ENCODE measurements at regions not wholly inside any gene's neighbourhood (a gene's known extent, or its start where the extent isn't known, plus 50 kb on each side); places are given as distances from the start of the nearest gene placed in this dataset.

- H3K27me3 Mint-ChIP-seq (ENCODE audit: unreplicated experiment): peaks cover 1% of the 10 kb centered on the region
- no peak for DNase-seq
Observed at GRCh38 chr12:114269153-114269552, 136.8 kb downstream of the TBX5 start.

GRCh38 chr12:114266536-114266935 lies 139.4 kb downstream of the TBX5 start:
- no peak for TF ChIP-seq CTCF (IDR thresholded peaks at IDR 0.05; ENCODE audit: partially characterized antibody, unreplicated experiment)
- no peaks in the 10 kb centered on the region for H3K9me3 Mint-ChIP-seq (ENCODE audit: unreplicated experiment)
- H3K27ac Mint-ChIP-seq (ENCODE audit: unreplicated experiment): no peak overlapping the region
- no peak overlapping the region for H3K4me3 Mint-ChIP-seq (ENCODE audit: unreplicated experiment)
- H3K4me1 Mint-ChIP-seq (ENCODE audit: low read depth, unreplicated experiment): peaks cover 13% of the 10 kb centered on the region
- no peaks in the 10 kb centered on the region for H3K27me3 Mint-ChIP-seq (ENCODE audit: unreplicated experiment)
- H3K36me3 Mint-ChIP-seq (ENCODE audit: unreplicated experiment): no peaks in the 10 kb centered on the region
- no peak for DNase-seq

More at GRCh38 chr12:114269153-114269552, 136.8 kb downstream of the TBX5 start:
- Mint-ChIP-seq H3K4me1 (ENCODE audit: low read depth, unreplicated experiment) (peaks cover 6% of the 10 kb centered on the region), H3K4me3 (ENCODE audit: unreplicated experiment) (no peak overlapping the region), H3K36me3 (ENCODE audit: unreplicated experiment) (no peaks in the 10 kb centered on the region), H3K27ac (ENCODE audit: unreplicated experiment) (peak overlapping the region; percentile 65), H3K9me3 (ENCODE audit: unreplicated experiment) (no peaks in the 10 kb centered on the region)
- TF ChIP-seq CTCF (IDR thresholded peaks at IDR 0.05; ENCODE audit: partially characterized antibody, unreplicated experiment): no peak

- Mint-ChIP-seq H3K9me3 (ENCODE audit: unreplicated experiment) (no peaks in the 10 kb centered on the region), H3K4me1 (ENCODE audit: low read depth, unreplicated experiment) (peaks cover 13% of the 10 kb centered on the region), H3K4me3 (ENCODE audit: unreplicated experiment) (no peak overlapping the region), H3K27ac (ENCODE audit: unreplicated experiment) (no peak overlapping the region), H3K27me3 (ENCODE audit: unreplicated experiment) (no peaks in the 10 kb centered on the region), H3K36me3 (ENCODE audit: unreplicated experiment) (no peaks in the 10 kb centered on the region)
- no peak for TF ChIP-seq CTCF (IDR thresholded peaks at IDR 0.05; ENCODE audit: partially characterized antibody, unreplicated experiment)
- no peak for DNase-seq
Observed at GRCh38 chr12:114265036-114265435, 140.9 kb downstream of the TBX5 start.

GRCh38 chr12:114263056-114263805 lies 142.7 kb downstream of the TBX5 start:
- peaks cover 7% of the 10 kb centered on the region for H3K4me1 Mint-ChIP-seq (ENCODE audit: low read depth, unreplicated experiment)
- no peak for DNase-seq
- H3K27me3 Mint-ChIP-seq (ENCODE audit: unreplicated experiment): no peaks in the 10 kb centered on the region
- no peak overlapping the region for H3K4me3 Mint-ChIP-seq (ENCODE audit: unreplicated experiment)
- no peak for TF ChIP-seq CTCF (IDR thresholded peaks at IDR 0.05; ENCODE audit: partially characterized antibody, unreplicated experiment)
- no peaks in the 10 kb centered on the region for H3K9me3 Mint-ChIP-seq (ENCODE audit: unreplicated experiment)
- no peaks in the 10 kb centered on the region for H3K36me3 Mint-ChIP-seq (ENCODE audit: unreplicated experiment)
- no peak overlapping the region for H3K27ac Mint-ChIP-seq (ENCODE audit: unreplicated experiment)

GRCh38 chr12:114257687-114258086 lies 148.3 kb downstream of the TBX5 start:
- H3K9me3 Mint-ChIP-seq (ENCODE audit: unreplicated experiment): no peaks in the 10 kb centered on the region
- no peak overlapping the region for H3K4me3 Mint-ChIP-seq (ENCODE audit: unreplicated experiment)
- no peak overlapping the region for H3K27ac Mint-ChIP-seq (ENCODE audit: unreplicated experiment)
- no peak for TF ChIP-seq CTCF (IDR thresholded peaks at IDR 0.05; ENCODE audit: partially characterized antibody, unreplicated experiment)
- no peaks in the 10 kb centered on the region for H3K4me1 Mint-ChIP-seq (ENCODE audit: low read depth, unreplicated experiment)
- H3K36me3 Mint-ChIP-seq (ENCODE audit: unreplicated experiment): no peaks in the 10 kb centered on the region
- no peaks in the 10 kb centered on the region for H3K27me3 Mint-ChIP-seq (ENCODE audit: unreplicated experiment)
- no peak for DNase-seq
